OCI-LY3 (cell line): ENCODE measurements at regions not wholly inside any gene's neighbourhood (a gene's known extent, or its start where the extent isn't known, plus 50 kb on each side); places are given as distances from the start of the nearest gene placed in this dataset.

ENCODE experiments used
- H2AFZ ChIP-seq: fragments of 200-600, 300-600 bp; shearing (Covaris generic); 2 replicates; pipeline ENCODE4 v1.6.0; 2014; ENCODE audit warnings: antibody characterized with exemption, low read depth, low read length
- H3K27ac ChIP-seq: fragments of 200-600, 300-600 bp; sonication (generic); 2 replicates; pipeline ENCODE4 v1.5.1; 2014; ENCODE audit warnings: mild to moderate bottlenecking, low read length, moderate library complexity, mixed read lengths
- H3K27me3 ChIP-seq: fragments of 200-600, 300-600 bp; sonication (generic); 2 replicates; pipeline ENCODE4 v1.6.1; 2014; ENCODE audit warnings: low read depth, low read length, mixed read lengths
- H3K36me3 ChIP-seq: fragments of 200-600, 300-600 bp; sonication (generic); replicated peaks from 2 replicates; pipeline ENCODE3; 2014; ENCODE audit warnings: low read depth, low read length, mixed read lengths
- H3K4me1 ChIP-seq: fragments of 300-600, 200-600 bp; sonication (generic); 2 replicates; pipeline ENCODE4 v1.6.1; 2014; ENCODE audit warnings: low read length, mixed read lengths
- H3K4me2 ChIP-seq: fragments of 200-600, 300-600 bp; sonication (generic); 2 replicates; pipeline ENCODE4 v1.6.1; 2014; ENCODE audit warnings: low read length, mixed read lengths
- H3K4me3 ChIP-seq: fragments of 300-600, 200-600 bp; sonication (generic); 2 replicates; pipeline ENCODE4 v1.5.1; 2014; ENCODE audit warnings: antibody characterized with exemption, mild to moderate bottlenecking, low read length, moderate library complexity
- H3K79me2 ChIP-seq: fragments of 300-600, 200-600 bp; shearing (Covaris generic); 2 replicates; pipeline ENCODE4 v1.6.1; 2014; ENCODE audit warnings: mild to moderate bottlenecking, low read length, mixed read lengths
- H3K9ac ChIP-seq: fragments of 300-600, 200-600 bp; shearing (Covaris generic); 2 replicates; pipeline ENCODE4 v1.6.0; 2014; ENCODE audit warnings: mild to moderate bottlenecking, low read length, moderate library complexity
- H3K9me3 ChIP-seq: fragments of 200-600, 300-600 bp; shearing (Covaris generic); 2 replicates; pipeline ENCODE4 v1.6.1; 2014; ENCODE audit warnings: low read length, mixed read lengths; ENCODE audit not compliant: insufficient read depth
- H4K20me1 ChIP-seq: fragments of 200-600, 300-600 bp; sonication (generic); 2 replicates; pipeline ENCODE4 v1.6.1; 2016; ENCODE audit warnings: low read length, mixed read lengths; ENCODE audit not compliant: insufficient read depth
- EZH2phosphoT487 ChIP-seq: fragments of 200-600 bp; shearing (Covaris generic); IDR thresholded peaks from 2 replicates; pipeline ENCODE4 v1.6.1; 2018; ENCODE audit warnings: antibody characterized with exemption, mixed run types, low read depth
- TF ChIP-seq, protein P1 (sequence below): fragments of 200-600, 300-600 bp; sonication (generic); IDR thresholded peaks from 2 replicates; pipeline ENCODE4 v1.5.1; 2014; ENCODE audit warnings: antibody characterized with exemption, low read length, low read depth

GRCh38 chr1:30816211-30817076 lies 58.9 kb upstream of the LAPTM5 start:
- Histone ChIP-seq H3K79me2 (no peaks in the 10 kb centered on the region), H3K27me3 (peaks cover 31% of the 10 kb centered on the region), H3K36me3 (no peaks in the 10 kb centered on the region), H3K9me3 (no peaks in the 10 kb centered on the region), H2AFZ (no peak overlapping the region), H4K20me1 (no peaks in the 10 kb centered on the region), H3K4me2 (no peak overlapping the region), H3K27ac (no peak overlapping the region), H3K4me3 (no peak overlapping the region), H3K4me1 (no peaks in the 10 kb centered on the region), H3K9ac (no peak overlapping the region)
- no peak for TF ChIP-seq EZH2phosphoT487
- TF ChIP-seq, protein P1, sequence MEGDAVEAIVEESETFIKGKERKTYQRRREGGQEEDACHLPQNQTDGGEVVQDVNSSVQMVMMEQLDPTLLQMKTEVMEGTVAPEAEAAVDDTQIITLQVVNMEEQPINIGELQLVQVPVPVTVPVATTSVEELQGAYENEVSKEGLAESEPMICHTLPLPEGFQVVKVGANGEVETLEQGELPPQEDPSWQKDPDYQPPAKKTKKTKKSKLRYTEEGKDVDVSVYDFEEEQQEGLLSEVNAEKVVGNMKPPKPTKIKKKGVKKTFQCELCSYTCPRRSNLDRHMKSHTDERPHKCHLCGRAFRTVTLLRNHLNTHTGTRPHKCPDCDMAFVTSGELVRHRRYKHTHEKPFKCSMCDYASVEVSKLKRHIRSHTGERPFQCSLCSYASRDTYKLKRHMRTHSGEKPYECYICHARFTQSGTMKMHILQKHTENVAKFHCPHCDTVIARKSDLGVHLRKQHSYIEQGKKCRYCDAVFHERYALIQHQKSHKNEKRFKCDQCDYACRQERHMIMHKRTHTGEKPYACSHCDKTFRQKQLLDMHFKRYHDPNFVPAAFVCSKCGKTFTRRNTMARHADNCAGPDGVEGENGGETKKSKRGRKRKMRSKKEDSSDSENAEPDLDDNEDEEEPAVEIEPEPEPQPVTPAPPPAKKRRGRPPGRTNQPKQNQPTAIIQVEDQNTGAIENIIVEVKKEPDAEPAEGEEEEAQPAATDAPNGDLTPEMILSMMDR, result no peak

DNA sequence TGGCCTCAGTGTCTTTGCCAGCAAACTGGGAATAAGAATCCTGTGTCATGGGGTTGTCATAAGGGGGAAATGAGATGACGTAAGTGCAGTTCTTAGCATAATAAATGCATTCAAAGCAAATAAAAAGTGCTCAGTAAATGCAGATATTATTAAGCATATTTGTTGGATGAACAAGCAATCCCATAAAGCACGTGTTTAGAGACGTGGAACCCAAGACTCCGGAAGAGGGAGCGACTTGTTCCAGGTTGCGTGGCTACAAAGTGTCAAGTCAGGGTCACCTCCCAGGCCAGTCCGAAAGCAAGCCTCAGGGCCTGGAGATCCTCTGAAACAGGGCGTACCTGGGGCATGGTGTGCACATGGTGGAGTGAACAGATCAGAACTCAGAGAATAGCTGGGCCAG lies 58.0 kb upstream of the LAPTM5 start:
- H3K9me3 ChIP-seq, result no peaks in the 10 kb centered on the region
- no peak overlapping the region for H3K4me3 ChIP-seq
- no peaks in the 10 kb centered on the region for H3K4me1 ChIP-seq
- H3K9ac ChIP-seq, result no peak overlapping the region
- H3K27ac ChIP-seq, result no peak overlapping the region
- TF ChIP-seq, protein P1, result no peak
- TF ChIP-seq EZH2phosphoT487, result no peak
- H2AFZ ChIP-seq, result no peak overlapping the region
- H4K20me1 ChIP-seq, result no peaks in the 10 kb centered on the region
- no peaks in the 10 kb centered on the region for H3K79me2 ChIP-seq
- H3K27me3 ChIP-seq, result peaks cover 38% of the 10 kb centered on the region
- no peaks in the 10 kb centered on the region for H3K36me3 ChIP-seq
- H3K4me2 ChIP-seq, result no peak overlapping the region

- Histone ChIP-seq H4K20me1 (no peaks in the 10 kb centered on the region), H3K9ac (no peak overlapping the region), H3K9me3 (no peaks in the 10 kb centered on the region), H3K27ac (no peak overlapping the region), H2AFZ (no peak overlapping the region), H3K79me2 (no peaks in the 10 kb centered on the region), H3K4me1 (no peaks in the 10 kb centered on the region), H3K4me3 (no peak overlapping the region), H3K4me2 (no peak overlapping the region), H3K27me3 (peaks cover 48% of the 10 kb centered on the region), H3K36me3 (no peaks in the 10 kb centered on the region)
- TF ChIP-seq, protein P1, result no peak
- TF ChIP-seq EZH2phosphoT487, result no peak
Observed at GRCh38 chr1:30814292-30814691, 56.7 kb upstream of the LAPTM5 start.

DNA sequence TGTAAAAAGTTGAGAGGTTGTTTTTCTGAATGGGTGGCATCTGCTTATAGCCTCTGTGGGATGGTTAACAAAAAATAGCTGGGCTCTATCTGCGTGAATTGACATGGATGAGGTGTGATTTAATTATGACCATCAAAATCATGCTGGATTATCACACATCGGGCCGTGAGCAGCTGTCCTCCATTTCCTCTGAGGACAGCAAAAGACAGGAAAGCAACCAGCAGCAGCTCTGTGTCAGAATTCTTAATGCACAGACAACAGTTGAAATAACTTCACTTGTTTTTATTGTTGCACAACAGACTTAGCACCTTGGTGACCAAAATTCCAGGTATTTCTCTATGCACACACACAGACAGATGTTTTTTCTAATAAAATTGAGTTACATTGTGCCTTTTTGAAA lies 54.5 kb upstream of the LAPTM5 start:
- Histone ChIP-seq H2AFZ (no peak overlapping the region), H3K4me1 (peaks cover 7% of the 10 kb centered on the region), H3K79me2 (no peaks in the 10 kb centered on the region), H3K4me3 (no peak overlapping the region), H3K4me2 (no peak overlapping the region), H3K27me3 (peaks cover 46% of the 10 kb centered on the region), H3K36me3 (no peaks in the 10 kb centered on the region), H3K9me3 (no peaks in the 10 kb centered on the region), H3K27ac (no peak overlapping the region), H4K20me1 (no peaks in the 10 kb centered on the region), H3K9ac (no peak overlapping the region)
- TF ChIP-seq, protein P1, result no peak
